K562 (cell line): ENCODE measurements at regions not wholly inside any gene's neighbourhood (a gene's known extent, or its start where the extent isn't known, plus 50 kb on each side); places are given as distances from the start of the nearest gene placed in this dataset.

ENCODE experiments used
- CBX3 ChIP-seq, 2 experiments: IDR thresholded peaks; 1 replicate in 1 of 2; 2 replicates in 1 of 2; pipeline ENCODE4 v1.6.1; 2012; ENCODE audit warnings: inconsistent platforms in 2 of 2, low read length in 2 of 2, borderline replicate concordance in 1 of 2, control low read depth in 1 of 2
- HDAC3 ChIP-seq: fragments of 450-650 bp; IDR thresholded peaks from 2 replicates; pipeline ENCODE4 v1.6.1; 2018; ENCODE audit warnings: borderline replicate concordance, mild to moderate bottlenecking, moderate library complexity; ENCODE audit not compliant: partially characterized antibody
- L3MBTL2 ChIP-seq: fragments of 450-650 bp; IDR thresholded peaks from 2 replicates; pipeline ENCODE4 v1.6.1; 2016; ENCODE audit warnings: mild to moderate bottlenecking, moderate library complexity
- LCOR ChIP-seq: sonication (generic); formaldehyde crosslinking; IDR thresholded peaks from 2 replicates; pipeline ENCODE4 v1.8.0; 2022; ENCODE audit warnings: mild to moderate bottlenecking, missing genetic modification reagents
- NR4A1 ChIP-seq, 2 experiments: fragments of 250-450 bp in 1 of 2; fragments of 450-650 bp in 1 of 2; sonication (Bioruptor Pico) in 1 of 2; IDR thresholded peaks; 2 replicates each; pipeline versions ENCODE4 v1.4.0 to v1.6.1; 2016 to 2020; ENCODE audit warnings: mild to moderate bottlenecking in 2 of 2, missing compliant biosample characterization in 1 of 2, missing genetic modification characterization in 1 of 2, moderate library complexity in 1 of 2
- TOE1 ChIP-seq, 2 experiments: fragments of 450-650 bp in 1 of 2; sonication (generic) in 1 of 2; formaldehyde crosslinking in 1 of 2; IDR thresholded peaks; 2 replicates each; pipeline versions ENCODE4 v1.7.1 to v1.8.0; 2016 to 2022; ENCODE audit warnings: borderline replicate concordance in 2 of 2, mild to moderate bottlenecking in 2 of 2, antibody characterized with exemption in 1 of 2, inconsistent platforms in 1 of 2, low read depth in 1 of 2, missing genetic modification reagents in 1 of 2, moderate library complexity in 1 of 2
- UBTF ChIP-seq, 2 experiments: IDR thresholded peaks; 2 replicates each; pipeline ENCODE4 v1.6.1; 2012; ENCODE audit warnings: improper control_type of control experiment in 2 of 2, low read depth in 2 of 2, low read length in 2 of 2, borderline replicate concordance in 1 of 2
- ZFP30 ChIP-seq: fragments of 250-450 bp; sonication (Bioruptor Pico); IDR thresholded peaks from 2 replicates; pipeline ENCODE4 v1.8.0; 2022; ENCODE audit warnings: moderate library complexity, mild to moderate bottlenecking, inconsistent platforms, borderline replicate concordance
- ZNF354B ChIP-seq: fragments of 250-450 bp; sonication (Bioruptor Pico); IDR thresholded peaks from 2 replicates; pipeline ENCODE4 v1.4.0; 2020

GRCh38 chr14:94971750-94972149 lies 185.6 kb downstream of the DICER1 start (continued):
- TF ChIP-seq UBTF (IDR thresholded peaks at IDR 0.05; ENCODE audit: borderline replicate concordance in 1 of 2, low read depth in 2 of 2, low read length in 2 of 2) (no peak), CBX3 (IDR thresholded peaks at IDR 0.05; ENCODE audit: borderline replicate concordance in 1 of 2, low read length in 2 of 2) (no peak), ZFP30 (CRISPR knock-in tag) (no peak), LCOR (CRISPR knock-in tag) (no peak), ZNF354B (no peak), HDAC3 (no peak), L3MBTL2 (no peak), NR4A1 (CRISPR knock-in tag; IDR thresholded peaks at IDR 0.05) (no peak), NR4A1 (tag; IDR thresholded peaks at IDR 0.05) (no peak), TOE1 (IDR thresholded peaks at IDR 0.05; ENCODE audit: borderline replicate concordance) (no peak), TOE1 (CRISPR knock-in tag; IDR thresholded peaks at IDR 0.05; ENCODE audit: borderline replicate concordance, low read depth) (no peak)
